PC-9 (cell line): ENCODE measurements at regions not wholly inside any gene's neighbourhood (a gene's known extent, or its start where the extent isn't known, plus 50 kb on each side); places are given as distances from the start of the nearest gene placed in this dataset.

Experiments
- CTCF ChIP-seq: fragments of 200-600 bp; sonication (generic); conservative IDR thresholded peaks from 2 replicates; pipeline ENCODE4 v1.6.1; 2017; ENCODE audit warnings: mixed run types, antibody characterized with exemption, mild to moderate bottlenecking, moderate library complexity
- EZH2 ChIP-seq: fragments of 200-600 bp; sonication (generic); IDR thresholded peaks from 2 replicates; pipeline ENCODE4 v1.8.0; 2017; ENCODE audit warnings: antibody characterized with exemption, low read depth

- TF ChIP-seq CTCF (no peak), EZH2 (no peak)
These were observed 267.0 kb downstream of the CETN3 start for GRCh38 chr5:90142541-90142940.
